Ovary (tissue), 7 donors: ENCODE measurements at regions not wholly inside any gene's neighbourhood (a gene's known extent, or its start where the extent isn't known, plus 50 kb on each side); places are given as distances from the start of the nearest gene placed in this dataset.

Experiments used
- DNase-seq, 5 donors: peaks; one replicate each; pipeline ENCODE4 v3.0.0-alpha.2; 2019 to 2020
- H3K27ac ChIP-seq, 2 donors: fragments of 200-600 bp; one replicate each; pipeline versions ENCODE4 v1.5.1 to v1.8.0; 2019 to 2022
- H3K27me3 ChIP-seq: fragments of 200-600 bp; one replicate; pipeline ENCODE4 v1.8.0; 2022
- H3K36me3 ChIP-seq: fragments of 200-600 bp; sonication (generic); one replicate; pipeline ENCODE4 v1.5.1; 2019
- H3K4me1 ChIP-seq: one replicate; pipeline ENCODE4 v1.8.1; 2013; ENCODE audit warnings: mild to moderate bottlenecking, moderate library complexity; ENCODE audit not compliant: insufficient read depth
- H3K4me3 ChIP-seq: fragments of 200-600 bp; sonication (generic); one replicate; pipeline ENCODE4 v1.5.1; 2017
- H3K9me3 ChIP-seq, 2 donors: fragments of 200-600 bp in 1 of 2; sonication (generic) in 1 of 2; one replicate each; pipeline versions ENCODE4 v1.5.1 to v1.8.1; 2013 to 2019; ENCODE audit warnings: mild to moderate bottlenecking in 1 of 2, moderate library complexity in 1 of 2
- EP300 ChIP-seq: sonication (generic); formaldehyde crosslinking; IDR thresholded peaks from one replicate; pipeline ENCODE4 v1.6.1; 2017; ENCODE audit warnings: antibody characterized with exemption
- POLR2A ChIP-seq: fragments of 450-650 bp; IDR thresholded peaks from one replicate; pipeline ENCODE4 v1.6.1; 2017; ENCODE audit warnings: antibody characterized with exemption, mild to moderate bottlenecking, moderate library complexity
- WGBS, 3 donors: extraction: QIAGEN DNeasy Blood & Tissue Kit in 1 of 3; methylation state at CpG; one replicate each; pipeline versions ENCODE4 v1.1.5 to v1.1.7; 2013 to 2017; 5-methylcytosine and 5-hydroxymethylcytosine counted together
- intact Hi-C, 4 donors: fragments of 100-400 bp; cut with DNase I; formaldehyde crosslinking; loops; one replicate each; pipeline versions ENCODE4 v1.11.0 to v1.15.1; 2022 to 2023
- TF ChIP-seq, protein P1 (sequence below), 3 donors: fragments of 450-650 bp in 2 of 3; fragments of 200-600 bp in 1 of 3; IDR thresholded peaks; one replicate each; pipeline versions ENCODE4 v1.5.1 to v1.8.0; 2016 to 2022; ENCODE audit warnings: antibody characterized with exemption in 3 of 3, mild to moderate bottlenecking in 1 of 3
- donor health status: DM: no; HTN: no; CAD: no; lungs with moderate emphysema.
- donor health status: DM: no; HTN: no; CAD: no.
- donor health status: Bipolar disorder and iron deficiency.
- donor health status: DM: no; HTN: no; CAD: no.
- donor health status: DM: yes; HTN: yes; CAD: no.

DNA sequence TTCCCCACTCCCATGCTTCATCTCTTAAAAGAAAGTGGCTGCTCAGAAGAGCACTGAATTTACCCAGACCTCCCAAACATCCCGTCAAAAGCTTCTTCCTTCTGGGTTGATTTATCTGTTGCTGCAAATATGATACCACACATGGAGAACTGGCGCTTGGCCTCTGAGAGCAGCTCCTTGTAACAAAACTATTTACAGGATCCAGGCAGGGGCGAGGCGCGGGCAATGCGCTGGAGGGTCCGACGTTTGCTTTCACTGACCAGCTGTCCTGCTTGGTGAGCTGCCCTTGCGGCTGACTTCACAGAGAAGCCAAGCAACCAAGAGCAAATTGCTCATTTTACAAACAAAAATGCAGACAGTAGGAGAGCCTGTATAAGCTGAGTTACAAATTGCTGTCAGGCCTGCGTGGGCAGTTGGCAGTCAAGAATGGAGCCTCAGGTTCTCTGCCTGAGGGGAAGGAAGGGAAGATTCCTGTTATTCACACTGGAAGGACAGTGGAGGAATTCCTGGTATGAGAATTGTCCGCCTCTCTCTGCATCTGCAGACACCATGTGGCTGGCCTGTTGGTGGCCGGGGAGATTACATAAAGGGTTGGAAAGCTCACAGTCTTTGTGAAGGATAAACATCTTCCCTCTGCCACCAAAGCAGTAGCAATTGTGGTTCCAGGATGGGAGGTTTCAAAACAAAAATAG lies 192.2 kb upstream of the LEF1 start:
- Histone ChIP-seq H3K4me1 (peaks cover 1% of the 10 kb centered on the region), H3K27ac (no peak overlapping the region), H3K4me3 (no peak overlapping the region), H3K9me3 (no peaks in the 10 kb centered on the region), H3K27me3 (no peaks in the 10 kb centered on the region), H3K36me3 (no peaks in the 10 kb centered on the region)
- WGBS, 3 donors = 5 to 10% (median 5%) methylated on average over 12 of the region's 12 CpGs
- intact Hi-C loops = no loop called here
- no peak for TF ChIP-seq POLR2A
- TF ChIP-seq, protein P1, sequence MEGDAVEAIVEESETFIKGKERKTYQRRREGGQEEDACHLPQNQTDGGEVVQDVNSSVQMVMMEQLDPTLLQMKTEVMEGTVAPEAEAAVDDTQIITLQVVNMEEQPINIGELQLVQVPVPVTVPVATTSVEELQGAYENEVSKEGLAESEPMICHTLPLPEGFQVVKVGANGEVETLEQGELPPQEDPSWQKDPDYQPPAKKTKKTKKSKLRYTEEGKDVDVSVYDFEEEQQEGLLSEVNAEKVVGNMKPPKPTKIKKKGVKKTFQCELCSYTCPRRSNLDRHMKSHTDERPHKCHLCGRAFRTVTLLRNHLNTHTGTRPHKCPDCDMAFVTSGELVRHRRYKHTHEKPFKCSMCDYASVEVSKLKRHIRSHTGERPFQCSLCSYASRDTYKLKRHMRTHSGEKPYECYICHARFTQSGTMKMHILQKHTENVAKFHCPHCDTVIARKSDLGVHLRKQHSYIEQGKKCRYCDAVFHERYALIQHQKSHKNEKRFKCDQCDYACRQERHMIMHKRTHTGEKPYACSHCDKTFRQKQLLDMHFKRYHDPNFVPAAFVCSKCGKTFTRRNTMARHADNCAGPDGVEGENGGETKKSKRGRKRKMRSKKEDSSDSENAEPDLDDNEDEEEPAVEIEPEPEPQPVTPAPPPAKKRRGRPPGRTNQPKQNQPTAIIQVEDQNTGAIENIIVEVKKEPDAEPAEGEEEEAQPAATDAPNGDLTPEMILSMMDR (IDR thresholded peaks at IDR 0.05) = no peak
- TF ChIP-seq EP300 = no peak
- DNase-seq = no peak

DNA sequence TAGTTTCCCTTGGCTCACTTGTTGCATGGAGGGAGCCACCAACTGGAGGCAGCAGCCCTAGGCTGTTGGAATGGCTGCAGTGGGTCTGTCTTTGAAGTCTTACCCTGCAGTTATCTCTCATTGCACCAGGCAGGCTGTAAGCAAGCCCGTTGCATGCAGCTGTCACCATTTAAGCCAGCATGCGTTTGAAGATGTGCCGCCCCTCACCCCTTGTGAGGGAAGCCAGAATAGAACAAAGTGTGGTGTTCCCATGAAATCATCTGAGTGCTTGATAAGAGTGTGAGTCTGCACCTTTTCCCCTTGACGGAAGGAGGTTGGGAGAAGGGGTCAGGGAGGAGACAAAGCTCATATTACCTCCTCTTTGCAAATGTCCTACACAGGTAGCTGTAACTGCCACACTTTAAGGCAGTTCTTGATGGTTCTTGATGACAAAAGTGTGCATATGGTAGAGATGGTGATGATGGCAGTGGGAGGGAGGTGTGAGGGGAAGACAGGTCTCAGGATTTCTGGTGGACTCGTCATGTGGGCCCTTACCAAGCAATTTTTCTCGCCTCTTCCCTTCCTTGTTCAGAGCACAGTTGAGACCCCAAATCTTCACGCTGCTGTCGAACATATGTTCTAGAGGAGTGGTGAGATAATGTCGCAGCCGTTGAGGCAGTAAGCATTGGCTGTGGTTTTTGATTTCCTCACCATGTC lies 191.4 kb upstream of the LEF1 start:
- WGBS, 3 donors = 68 to 71% (median 69%) methylated on average over 10 of the region's 10 CpGs
- Histone ChIP-seq H3K36me3 (no peaks in the 10 kb centered on the region), H3K27me3 (no peaks in the 10 kb centered on the region), H3K27ac (no peak overlapping the region), H3K9me3 (no peaks in the 10 kb centered on the region), H3K4me1 (peaks cover 1% of the 10 kb centered on the region), H3K4me3 (no peak overlapping the region)
- no peak for DNase-seq
- TF ChIP-seq POLR2A = no peak
- TF ChIP-seq EP300 = no peak
- TF ChIP-seq, protein P1 (IDR thresholded peaks at IDR 0.05) = no peak
- intact Hi-C loops = no loop called here

DNA sequence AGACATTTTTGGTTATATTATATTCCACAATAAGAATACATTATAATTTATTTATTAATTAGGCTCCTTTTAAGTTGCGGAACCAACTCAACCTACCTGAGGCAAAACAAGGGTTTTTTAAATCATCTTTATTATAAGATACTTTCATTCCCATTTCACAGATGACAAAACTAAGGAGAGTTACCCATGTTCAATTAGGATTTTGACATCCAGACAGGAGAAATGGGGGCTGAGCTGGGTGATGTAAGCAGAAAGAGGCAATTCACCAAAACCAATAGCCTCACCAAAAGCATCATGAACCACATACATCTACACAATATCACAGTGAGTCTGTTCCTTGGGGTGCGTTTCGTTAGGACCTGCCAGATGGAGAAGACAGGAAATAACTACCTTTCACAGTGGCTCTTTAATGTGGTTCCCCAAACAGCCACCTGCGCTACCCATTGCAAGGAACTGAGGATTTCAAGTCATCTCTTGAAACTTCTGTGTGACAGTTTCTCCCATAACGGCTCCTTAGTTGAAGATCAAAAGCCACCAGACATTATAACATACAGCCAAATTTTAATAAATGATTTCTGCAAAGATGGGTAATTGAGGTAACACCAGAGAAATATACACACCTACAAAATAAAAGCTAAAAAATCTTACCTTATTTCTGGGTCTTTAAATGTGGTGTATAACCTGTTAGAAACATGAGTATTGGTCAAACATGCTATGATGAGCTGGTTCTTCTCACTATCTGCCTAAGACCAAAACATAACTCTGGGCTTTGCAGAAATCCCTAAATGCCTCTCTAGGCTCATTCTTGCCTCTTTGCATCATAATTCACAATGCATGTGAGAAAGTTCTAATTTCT lies 190.6 kb upstream of the LEF1 start:
- Histone ChIP-seq H3K27ac (no peak overlapping the region), H3K4me1 (peaks cover 1% of the 10 kb centered on the region), H3K9me3 (no peaks in the 10 kb centered on the region), H3K36me3 (no peaks in the 10 kb centered on the region), H3K4me3 (no peak overlapping the region), H3K27me3 (no peaks in the 10 kb centered on the region)
- TF ChIP-seq, protein P1 (IDR thresholded peaks at IDR 0.05) = no peak
- TF ChIP-seq POLR2A (no peak), EP300 (no peak)
- intact Hi-C loops = no loop called here
- WGBS, 3 donors = 89 to 97% (median 93%) methylated on average over 5 of the region's 5 CpGs
- no peak for DNase-seq

DNA sequence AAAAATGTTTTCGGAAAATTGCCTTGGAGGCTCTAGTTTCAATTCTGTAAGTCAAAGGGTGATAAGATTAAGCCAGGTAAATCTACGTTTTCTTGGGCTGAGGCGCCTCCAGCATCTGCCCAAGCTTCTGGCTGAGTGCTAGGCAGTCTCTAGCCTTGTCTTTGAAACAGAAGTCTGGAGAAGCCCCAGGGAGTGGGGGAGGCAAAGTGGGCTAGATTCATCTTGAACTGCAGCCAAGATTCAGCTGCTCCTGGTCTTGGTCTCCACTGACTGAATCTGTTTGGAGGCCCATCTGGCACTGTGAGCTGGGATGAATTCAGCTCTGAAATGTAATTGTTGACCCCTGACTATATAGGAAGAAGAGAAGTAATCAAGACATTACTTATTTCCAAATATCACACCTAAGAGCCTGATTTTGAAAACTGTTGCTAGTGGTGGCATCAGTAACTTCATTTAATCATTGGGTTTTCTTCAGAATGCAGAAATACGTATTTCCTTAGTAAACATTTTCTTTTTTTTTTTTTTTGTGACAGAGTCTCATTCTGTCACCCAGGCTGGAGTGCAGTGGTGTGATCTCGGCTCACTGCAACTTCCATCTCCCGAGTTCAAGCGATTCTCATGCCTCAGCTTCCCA lies 187.3 kb upstream of the LEF1 start:
- 60 to 69% (median 66%) methylated on average over 7 of the region's 7 CpGs for WGBS, 3 donors

More for the DNA sequence above, 187.3 kb upstream of the LEF1 start:
- TF ChIP-seq POLR2A (no peak), EP300 (no peak)
- TF ChIP-seq, protein P1 (IDR thresholded peaks at IDR 0.05) = no peak
- no peaks in the 10 kb centered on the region for H3K36me3 ChIP-seq
- DNase-seq = no peak
- H3K27ac ChIP-seq = no peak overlapping the region
- H3K9me3 ChIP-seq = no peaks in the 10 kb centered on the region
- H3K4me3 ChIP-seq = no peak overlapping the region
- intact Hi-C loops = no loop called here
- H3K4me1 ChIP-seq = peaks cover 1% of the 10 kb centered on the region
- H3K27me3 ChIP-seq = no peaks in the 10 kb centered on the region
